AG09309 (cell line): ENCODE measurements at regions not wholly inside any gene's neighbourhood (a gene's known extent, or its start where the extent isn't known, plus 50 kb on each side); places are given as distances from the start of the nearest gene placed in this dataset.
"Not testable (repeated sequence)": the region's sequence is repeated elsewhere in the genome, so short reads cannot be mapped to it uniquely, and the experiment has no call there.

Source experiments
- DNase-seq: peaks from one replicate; pipeline ENCODE4 v3.0.0-alpha.2; 2010; ENCODE audit warnings: low read depth
- H3K4me3 ChIP-seq: 2 replicates; pipeline ENCODE4 v1.5.1; 2011; ENCODE audit warnings: mild to moderate bottlenecking, low read depth, low read length, moderate library complexity; ENCODE audit not compliant: control insufficient read depth
- TF ChIP-seq, protein P1 (sequence below): IDR thresholded peaks from 2 replicates; pipeline ENCODE4 v1.5.1; 2011; ENCODE audit warnings: mild to moderate bottlenecking, low read depth, low read length, inconsistent platforms; ENCODE audit not compliant: insufficient read depth, control insufficient read depth; ENCODE audit errors: missing control alignments

GRCh38 chr13:61277586-61278276 lies 137.9 kb downstream of the PCDH20 start:
- no peak for DNase-seq
- no peak overlapping the region for H3K4me3 ChIP-seq
- TF ChIP-seq, protein P1, sequence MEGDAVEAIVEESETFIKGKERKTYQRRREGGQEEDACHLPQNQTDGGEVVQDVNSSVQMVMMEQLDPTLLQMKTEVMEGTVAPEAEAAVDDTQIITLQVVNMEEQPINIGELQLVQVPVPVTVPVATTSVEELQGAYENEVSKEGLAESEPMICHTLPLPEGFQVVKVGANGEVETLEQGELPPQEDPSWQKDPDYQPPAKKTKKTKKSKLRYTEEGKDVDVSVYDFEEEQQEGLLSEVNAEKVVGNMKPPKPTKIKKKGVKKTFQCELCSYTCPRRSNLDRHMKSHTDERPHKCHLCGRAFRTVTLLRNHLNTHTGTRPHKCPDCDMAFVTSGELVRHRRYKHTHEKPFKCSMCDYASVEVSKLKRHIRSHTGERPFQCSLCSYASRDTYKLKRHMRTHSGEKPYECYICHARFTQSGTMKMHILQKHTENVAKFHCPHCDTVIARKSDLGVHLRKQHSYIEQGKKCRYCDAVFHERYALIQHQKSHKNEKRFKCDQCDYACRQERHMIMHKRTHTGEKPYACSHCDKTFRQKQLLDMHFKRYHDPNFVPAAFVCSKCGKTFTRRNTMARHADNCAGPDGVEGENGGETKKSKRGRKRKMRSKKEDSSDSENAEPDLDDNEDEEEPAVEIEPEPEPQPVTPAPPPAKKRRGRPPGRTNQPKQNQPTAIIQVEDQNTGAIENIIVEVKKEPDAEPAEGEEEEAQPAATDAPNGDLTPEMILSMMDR, result no peak

DNA sequence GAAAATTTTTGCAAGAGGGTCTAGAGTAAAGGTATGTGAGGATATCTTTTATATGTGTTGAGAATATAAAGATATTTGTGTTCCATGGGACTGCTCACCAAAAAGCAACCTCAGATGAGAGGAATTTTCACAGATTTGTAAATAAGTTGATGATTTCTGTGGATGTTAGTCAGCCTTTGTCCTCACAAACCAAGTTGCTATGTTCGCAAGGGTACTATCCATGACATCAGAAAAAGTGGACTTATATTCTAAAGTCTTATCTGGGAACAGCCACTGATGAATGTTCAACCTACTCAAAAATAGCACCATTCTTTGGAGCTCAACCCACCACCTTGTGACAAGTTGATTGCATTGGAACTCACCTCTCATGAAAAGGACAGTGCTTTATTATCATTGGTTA lies 138.6 kb downstream of the PCDH20 start:
- DNase-seq, result no peak
- TF ChIP-seq, protein P1, result no peak
- no peak overlapping the region for H3K4me3 ChIP-seq

GRCh38 chr13:61276401-61276800 lies 139.2 kb downstream of the PCDH20 start:
- TF ChIP-seq, protein P1, result no peak
- H3K4me3 ChIP-seq, result no peak overlapping the region
- DNase-seq, result no peak

DNA sequence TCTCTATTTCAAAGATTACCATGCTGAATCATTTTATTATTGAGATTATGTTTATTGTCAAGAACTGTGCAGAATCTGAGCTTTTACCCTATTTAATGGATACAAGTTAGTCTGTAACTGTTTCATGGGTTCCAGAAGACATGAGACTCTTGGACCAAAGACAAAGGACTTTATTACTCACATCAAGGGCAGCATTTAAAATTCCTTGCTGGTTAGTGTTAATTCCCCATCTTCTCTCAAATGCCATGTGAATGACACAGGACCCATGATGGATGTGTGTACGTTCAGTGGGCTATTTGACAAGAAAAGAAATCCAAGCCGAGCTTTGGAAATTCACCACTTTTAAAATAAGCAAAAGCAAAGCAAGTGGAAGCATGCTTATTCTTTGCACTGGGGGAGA lies 139.9 kb downstream of the PCDH20 start:
- TF ChIP-seq, protein P1, result no peak

GRCh38 chr13:61275251-61275650 lies 140.4 kb downstream of the PCDH20 start:
- no peak overlapping the region for H3K4me3 ChIP-seq
- TF ChIP-seq, protein P1, result no peak

More for the DNA sequence above, 139.9 kb downstream of the PCDH20 start:
- DNase-seq, result no peak
- H3K4me3 ChIP-seq, result no peak overlapping the region

DNA sequence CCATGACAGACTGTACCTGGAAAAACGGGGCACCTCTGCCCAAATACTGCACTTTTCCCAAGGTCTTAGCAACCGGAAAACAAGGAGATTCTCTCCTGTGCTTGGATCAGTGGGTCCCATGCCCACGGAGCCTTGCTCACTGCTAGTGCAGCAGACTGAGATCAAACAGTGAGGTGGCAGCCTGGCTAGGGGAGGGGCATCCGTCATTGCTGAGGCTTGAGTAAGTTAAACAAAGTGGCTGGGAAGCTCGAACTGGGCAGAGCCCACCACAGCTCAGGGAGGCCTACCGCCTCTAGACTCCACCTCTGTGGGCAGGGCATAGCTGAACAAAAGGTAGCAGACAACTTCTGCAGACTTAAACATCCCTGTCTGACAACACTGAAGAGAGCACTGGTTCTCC lies 148.8 kb downstream of the PCDH20 start:
- H3K4me3 ChIP-seq, DNase-seq: not testable (repeated sequence)

More at GRCh38 chr13:61275251-61275650, 140.4 kb downstream of the PCDH20 start:
- DNase-seq, result no peak

DNA sequence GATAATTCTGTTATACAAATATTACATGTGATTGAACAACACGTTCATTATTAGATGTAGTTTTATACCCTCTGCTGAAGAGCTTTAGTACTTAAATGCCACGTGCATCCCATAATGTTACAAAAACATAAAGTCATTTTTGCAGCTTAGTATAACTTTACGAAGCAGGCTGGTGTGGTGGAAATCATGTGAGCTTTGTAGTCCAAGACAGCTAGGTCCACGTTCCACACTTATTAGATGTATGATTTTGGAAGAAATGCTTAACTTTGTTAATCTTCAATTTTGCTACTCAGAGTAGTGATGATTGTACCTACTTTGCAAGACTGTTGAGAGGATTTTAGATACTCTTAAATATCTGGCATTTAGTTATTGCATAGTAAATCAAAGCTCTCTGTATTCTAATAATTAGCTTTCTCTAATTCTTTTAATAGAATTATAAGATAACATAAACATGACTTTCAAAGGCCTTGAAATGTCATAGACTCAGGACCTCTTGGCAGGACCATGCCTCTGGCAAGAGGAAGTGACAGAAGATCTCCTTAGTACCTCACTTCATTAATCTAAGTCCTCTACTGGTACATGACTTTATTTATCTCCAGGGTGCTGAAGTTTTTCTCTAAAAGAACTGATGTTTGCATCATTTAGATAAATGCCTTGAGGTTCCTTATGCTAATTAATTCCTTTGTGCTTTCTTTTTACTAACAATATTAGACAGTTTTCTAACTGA lies 153.7 kb downstream of the PCDH20 start:
- TF ChIP-seq, protein P1, result no peak
- DNase-seq, result no peak
- no peak overlapping the region for H3K4me3 ChIP-seq
